Esophagus squamous epithelium (tissue), 4 donors: ENCODE measurements at regions not wholly inside any gene's neighbourhood (a gene's known extent, or its start where the extent isn't known, plus 50 kb on each side); places are given as distances from the start of the nearest gene placed in this dataset.

Source experiments
- CTCF ChIP-seq, 6 experiments: fragments of 450-650 bp in 4 of 6; fragments of 200-600 bp in 2 of 6; sonication (generic) in 2 of 6; IDR thresholded peaks; one replicate each; pipeline ENCODE4 v1.5.1; 2016 to 2019; ENCODE audit warnings: antibody characterized with exemption in 6 of 6, mild to moderate bottlenecking in 4 of 6, moderate library complexity in 4 of 6
- POLR2A ChIP-seq, 4 donors: fragments of 450-650 bp; IDR thresholded peaks; one replicate each; pipeline ENCODE4 v1.6.1; 2017; ENCODE audit warnings: antibody characterized with exemption in 4 of 4, mild to moderate bottlenecking in 4 of 4, moderate library complexity in 3 of 4

- no peak for TF ChIP-seq CTCF (IDR thresholded peaks at IDR 0.05)
- no peak for TF ChIP-seq POLR2A (IDR thresholded peaks at IDR 0.05)
Observed at GRCh38 chr4:182139491-182139890, 103.7 kb upstream of the TENM3 start.
